Kidney (tissue), 13 donors: ENCODE measurements at regions not wholly inside any gene's neighbourhood (a gene's known extent, or its start where the extent isn't known, plus 50 kb on each side); places are given as distances from the start of the nearest gene placed in this dataset.

ENCODE experiments used
- DNase-seq, 5 donors: peaks; one replicate each; pipeline ENCODE4 v3.0.0-alpha.2; 2013 to 2020
- FAIRE-seq: peaks from 2 replicates; lab custom pipeline; 2012; peaks lifted over from hg19 to GRCh38; lab: Jason Lieb, UNC
- H3K27ac ChIP-seq, 2 donors: one replicate each; pipeline ENCODE4 v1.7.0; 2013; ENCODE audit warnings: low read depth in 2 of 2, low read length in 2 of 2, inconsistent platforms in 1 of 2
- H3K27me3 ChIP-seq: one replicate; pipeline ENCODE4 v1.7.1; 2013; ENCODE audit warnings: low read length, inconsistent platforms; ENCODE audit not compliant: control insufficient read depth, insufficient read depth
- H3K36me3 ChIP-seq, 3 donors: one replicate each; pipeline versions ENCODE4 v1.7.0 to v1.7.1; 2013; ENCODE audit warnings: low read length in 3 of 3, control low read depth in 1 of 3, inconsistent platforms in 1 of 3; ENCODE audit not compliant: insufficient read depth in 3 of 3, control insufficient read depth in 2 of 3
- H3K4me1 ChIP-seq, 3 donors: one replicate each; pipeline versions ENCODE4 v1.7.0 to v1.7.1; 2013; ENCODE audit warnings: low read length in 3 of 3, inconsistent platforms in 1 of 3, low read depth in 1 of 3; ENCODE audit not compliant: control insufficient read depth in 2 of 3, insufficient read depth in 2 of 3
- H3K4me3 ChIP-seq, 3 donors: one replicate each; pipeline versions ENCODE4 v1.7.0 to v1.8.1; 2013; ENCODE audit warnings: low read length in 3 of 3, control low read depth in 1 of 3, inconsistent platforms in 1 of 3
- H3K9ac ChIP-seq, 3 donors: one replicate each; pipeline versions ENCODE4 v1.7.0 to v1.7.1; 2013; ENCODE audit warnings: low read length in 3 of 3, control low read depth in 1 of 3, inconsistent platforms in 1 of 3
- H3K9me3 ChIP-seq, 3 donors: one replicate each; pipeline versions ENCODE4 v1.7.0 to v1.7.1; 2013; ENCODE audit warnings: low read length in 3 of 3, control low read depth in 1 of 3, inconsistent platforms in 1 of 3; ENCODE audit not compliant: control insufficient read depth in 2 of 3, insufficient read depth in 1 of 3
- CTCF ChIP-seq: IDR thresholded peaks from 3 replicates; pipeline ENCODE4 v1.5.1; 2012; ENCODE audit warnings: mild to moderate bottlenecking, moderate library complexity, borderline replicate concordance; ENCODE audit not compliant: insufficient read depth; ENCODE audit errors: extremely low read depth
- intact Hi-C: fragments of 100-400 bp; cut with DNase I; formaldehyde crosslinking; loops from one replicate; pipeline ENCODE4 v1.11.1; 2022
- donor health status: control.
- donor health status: control.
- donor health status: control.
- donor health status: control.
- donor health status: control.
- donor health status: DM: yes; HTN: yes; CAD: no.
- donor health status: Normal renal cell carcinoma (clear cell type).

DNA sequence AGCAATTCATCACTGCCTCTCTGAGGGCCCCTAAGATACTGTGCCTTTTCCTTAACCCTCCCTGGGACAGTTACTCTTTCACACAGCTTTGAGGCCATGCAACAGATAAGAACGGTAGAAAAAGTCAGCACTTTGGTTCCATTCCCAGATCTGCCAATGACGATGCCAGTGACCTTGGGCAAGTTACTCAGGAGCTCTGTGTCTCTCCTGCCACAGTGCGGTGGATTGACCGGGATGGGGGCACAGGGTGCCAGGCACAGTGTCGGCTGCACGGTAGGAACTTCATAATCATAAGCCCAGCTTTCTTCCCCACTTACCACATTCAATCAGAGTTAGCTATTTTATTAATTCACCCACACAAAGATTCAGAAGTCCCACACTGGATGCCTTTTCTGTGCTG is 1041.8 kb downstream of the TBC1D22A start:
- intact Hi-C loops, result no loop called here
- TF ChIP-seq CTCF, result no peak
- H3K36me3 ChIP-seq, result no peaks in the 10 kb centered on the region
- H3K9me3 ChIP-seq, result no peaks in the 10 kb centered on the region
- H3K4me3 ChIP-seq, result no peak overlapping the region
- FAIRE-seq, result no peak
- DNase-seq, result no peak
- H3K27ac ChIP-seq, result no peak overlapping the region
- no peaks in the 10 kb centered on the region for H3K27me3 ChIP-seq
- H3K9ac ChIP-seq, result no peak overlapping the region
- H3K4me1 ChIP-seq, result no peaks in the 10 kb centered on the region

DNA sequence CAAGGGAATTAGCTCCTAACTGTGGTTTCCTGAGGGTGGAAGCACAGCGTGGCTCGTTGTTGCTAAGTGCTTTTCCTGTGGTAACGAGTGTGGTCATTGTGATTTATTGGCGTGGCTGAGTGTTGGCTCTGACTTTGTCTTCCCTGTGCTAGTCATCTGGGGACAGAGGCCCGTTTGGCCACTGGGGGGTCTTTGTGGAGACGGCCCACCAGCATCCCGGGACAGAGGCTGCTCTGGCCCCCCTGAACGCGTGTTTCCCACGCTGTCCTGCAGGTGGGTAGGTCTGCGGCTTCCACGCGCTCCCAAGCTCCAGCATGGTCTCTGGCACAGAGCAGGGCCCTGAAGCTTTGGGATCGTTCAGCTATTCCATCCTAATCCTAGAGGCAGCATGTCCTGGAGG is 1040.0 kb downstream of the TBC1D22A start:
- Histone ChIP-seq H3K9ac (no peak overlapping the region), H3K4me1 (no peaks in the 10 kb centered on the region), H3K4me3 (no peak overlapping the region), H3K9me3 (no peaks in the 10 kb centered on the region), H3K36me3 (no peaks in the 10 kb centered on the region), H3K27ac (no peak overlapping the region), H3K27me3 (no peaks in the 10 kb centered on the region)
- no peak for TF ChIP-seq CTCF
- DNase-seq, result peak in 2 of 5 donors; percentile 8 to 23
- FAIRE-seq, result no peak
- intact Hi-C loops, result no loop called here

DNA sequence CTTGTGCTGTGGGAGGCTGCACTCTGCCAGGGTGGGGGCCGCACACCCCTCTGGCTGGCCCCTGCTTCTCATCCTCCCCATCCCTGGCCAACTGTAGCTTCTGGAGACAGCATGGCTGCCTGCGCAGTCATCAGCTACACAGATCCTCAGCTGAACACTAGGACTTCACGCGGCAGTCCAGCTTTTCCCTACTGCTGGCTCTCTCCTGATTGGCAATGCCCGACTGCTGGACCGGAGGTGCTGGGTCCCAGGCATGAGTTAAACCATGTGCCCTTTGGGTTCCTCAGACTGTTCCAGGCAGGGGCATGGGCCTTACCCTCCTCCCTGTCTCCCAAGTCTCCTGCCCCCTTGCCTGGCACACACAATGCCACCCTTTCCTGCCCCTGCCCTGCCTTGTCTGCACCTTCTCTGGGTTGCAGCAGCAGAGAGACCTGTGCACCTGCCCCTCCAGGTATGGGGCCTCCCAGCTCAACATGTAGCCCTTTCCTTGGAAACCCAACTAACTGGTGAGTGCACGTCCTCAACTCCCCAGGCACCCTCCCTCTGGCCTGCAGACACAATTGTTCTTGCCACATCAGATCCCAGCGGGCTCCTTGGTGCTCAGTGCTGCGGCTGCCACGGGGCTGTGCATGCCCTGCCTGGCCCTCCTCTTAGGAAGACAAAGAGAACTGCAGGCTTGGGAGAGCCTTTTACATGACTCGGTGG is 1039.2 kb downstream of the TBC1D22A start:
- no peaks in the 10 kb centered on the region for H3K9me3 ChIP-seq
- no peak overlapping the region for H3K9ac ChIP-seq
- FAIRE-seq, result no peak
- TF ChIP-seq CTCF, result no peak
- intact Hi-C loops, result no loop called here
- H3K27me3 ChIP-seq, result no peaks in the 10 kb centered on the region
- no peak for DNase-seq
- H3K4me1 ChIP-seq, result no peaks in the 10 kb centered on the region
- no peak overlapping the region for H3K4me3 ChIP-seq
- H3K27ac ChIP-seq, result no peak overlapping the region
- no peaks in the 10 kb centered on the region for H3K36me3 ChIP-seq

- no peak for DNase-seq
- FAIRE-seq, result no peak
Measured at GRCh38 chr22:47798229-47798628, 1035.8 kb downstream of the TBC1D22A start.

More at GRCh38 chr22:47798229-47798628, 1035.8 kb downstream of the TBC1D22A start:
- no peaks in the 10 kb centered on the region for H3K4me1 ChIP-seq
- no peak overlapping the region for H3K4me3 ChIP-seq
- H3K9ac ChIP-seq, result no peak overlapping the region
- TF ChIP-seq CTCF, result no peak
- H3K9me3 ChIP-seq, result no peaks in the 10 kb centered on the region
- no peak overlapping the region for H3K27ac ChIP-seq
- intact Hi-C loops, result no loop called here
- no peaks in the 10 kb centered on the region for H3K27me3 ChIP-seq
- H3K36me3 ChIP-seq, result no peaks in the 10 kb centered on the region
